Prostate gland (tissue), 2 donors: ENCODE measurements at regions not wholly inside any gene's neighbourhood (a gene's known extent, or its start where the extent isn't known, plus 50 kb on each side); places are given as distances from the start of the nearest gene placed in this dataset.

Experiments used
- DNase-seq: peaks from one replicate; pipeline ENCODE4 v3.0.0-alpha.2; 2019; ENCODE audit warnings: low spot score
- H3K27ac ChIP-seq, 2 donors: fragments of 200-600 bp; sonication (generic); 2 replicates each; pipeline ENCODE4 v1.5.1; 2017 to 2019
- H3K27me3 ChIP-seq: fragments of 200-600 bp; sonication (generic); replicated peaks from 2 replicates; pipeline ENCODE4 v1.5.1; 2019; ENCODE audit not compliant: insufficient read depth
- H3K36me3 ChIP-seq, 2 donors: fragments of 200-600 bp; sonication (generic); 1 replicate in 1 of 2; 2 replicates in 1 of 2; pipeline versions ENCODE4 v1.5.1 to v1.8.1; 2017 to 2019
- H3K4me1 ChIP-seq: fragments of 200-600 bp; sonication (generic); replicated peaks from 2 replicates; pipeline ENCODE4 v1.5.1; 2019
- H3K4me3 ChIP-seq, 2 donors: fragments of 200-600 bp; sonication (generic); 2 replicates each; pipeline ENCODE4 v1.5.1; 2017 to 2019
- H3K9me3 ChIP-seq: fragments of 200-600 bp; sonication (generic); 2 replicates; pipeline ENCODE4 v1.5.1; 2017
- CTCF ChIP-seq, 4 experiments: fragments of 200-600 bp in 2 of 4; fragments of 450-650 bp in 2 of 4; sonication (generic) in 2 of 4; IDR thresholded peaks; 1 replicate in 3 of 4; 2 replicates in 1 of 4; pipeline ENCODE4 v1.5.1; 2016 to 2019; ENCODE audit warnings: antibody characterized with exemption in 4 of 4, mild to moderate bottlenecking in 2 of 4, moderate library complexity in 2 of 4
- POLR2A ChIP-seq: fragments of 450-650 bp; IDR thresholded peaks from one replicate; pipeline ENCODE4 v1.6.1; 2016; ENCODE audit warnings: antibody characterized with exemption, mild to moderate bottlenecking
- POLR2AphosphoS5 ChIP-seq: sonication (generic); formaldehyde crosslinking; IDR thresholded peaks from one replicate; pipeline ENCODE4 v1.6.1; 2017; ENCODE audit warnings: antibody characterized with exemption
- WGBS: methylation state at CpG from one replicate; pipeline ENCODE4 v1.1.5; 2018; 5-methylcytosine and 5-hydroxymethylcytosine counted together
- intact Hi-C: fragments of 100-400 bp; cut with DNase I; formaldehyde crosslinking; loops from one replicate; pipeline ENCODE4 v1.14.2; 2022

GRCh38 chr13:60852886-60853285, 455.9 kb downstream of the TDRD3 start:
- Histone ChIP-seq H3K9me3 (no peaks in the 10 kb centered on the region), H3K27ac (no peak overlapping the region), H3K27me3 (no peaks in the 10 kb centered on the region), H3K4me1 (no peaks in the 10 kb centered on the region), H3K36me3 (no peaks in the 10 kb centered on the region), H3K4me3 (no peak overlapping the region)
- WGBS: 93% methylated on average over 4 of the region's 4 CpGs
- no peak for DNase-seq
- TF ChIP-seq POLR2AphosphoS5 (no peak), CTCF (IDR thresholded peaks at IDR 0.05) (no peak), POLR2A (no peak)
- intact Hi-C loops: no loop called here

GRCh38 chr13:60851378-60851777, 454.4 kb downstream of the TDRD3 start:
- Histone ChIP-seq H3K9me3 (no peaks in the 10 kb centered on the region), H3K36me3 (no peaks in the 10 kb centered on the region)

GRCh38 chr13:60850526-60850925, 453.5 kb downstream of the TDRD3 start:
- Histone ChIP-seq H3K36me3 (no peaks in the 10 kb centered on the region), H3K27me3 (no peaks in the 10 kb centered on the region), H3K4me3 (no peak overlapping the region), H3K9me3 (no peaks in the 10 kb centered on the region), H3K4me1 (no peaks in the 10 kb centered on the region), H3K27ac (no peak overlapping the region)
- WGBS: 36% methylated on average over 2 of the region's 2 CpGs
- intact Hi-C loops: no loop called here
- TF ChIP-seq POLR2AphosphoS5: no peak
- DNase-seq: no peak

More at GRCh38 chr13:60851378-60851777, 454.4 kb downstream of the TDRD3 start:
- no peaks in the 10 kb centered on the region for H3K4me1 ChIP-seq
- H3K27ac ChIP-seq: no peak overlapping the region
- intact Hi-C loops: no loop called here
- DNase-seq: no peak
- no peak overlapping the region for H3K4me3 ChIP-seq
- no peaks in the 10 kb centered on the region for H3K27me3 ChIP-seq
- TF ChIP-seq POLR2A (no peak), POLR2AphosphoS5 (no peak), CTCF (IDR thresholded peaks at IDR 0.05) (no peak)

- DNase-seq: peak; percentile 9
- WGBS: 11% methylated on average over 3 of the region's 3 CpGs
- Histone ChIP-seq H3K27me3 (no peaks in the 10 kb centered on the region), H3K4me1 (no peaks in the 10 kb centered on the region), H3K9me3 (no peaks in the 10 kb centered on the region), H3K27ac (no peak overlapping the region), H3K4me3 (no peak overlapping the region), H3K36me3 (no peaks in the 10 kb centered on the region)
- intact Hi-C loops: no loop called here
- TF ChIP-seq CTCF (IDR thresholded peaks at IDR 0.05) (no peak), POLR2AphosphoS5 (no peak), POLR2A (no peak)
These were observed 441.6 kb downstream of the TDRD3 start for GRCh38 chr13:60838581-60838980.

GRCh38 chr13:60837806-60838205, 440.8 kb downstream of the TDRD3 start:
- no peaks in the 10 kb centered on the region for H3K36me3 ChIP-seq
- H3K27me3 ChIP-seq: no peaks in the 10 kb centered on the region
- intact Hi-C loops: no loop called here
- no peaks in the 10 kb centered on the region for H3K9me3 ChIP-seq
- H3K4me1 ChIP-seq: no peaks in the 10 kb centered on the region
- WGBS: 72% methylated on average over 1 of the region's 1 CpG
- TF ChIP-seq CTCF (IDR thresholded peaks at IDR 0.05) (no peak), POLR2A (no peak), POLR2AphosphoS5 (no peak)
- H3K4me3 ChIP-seq: no peak overlapping the region
- DNase-seq: no peak
- no peak overlapping the region for H3K27ac ChIP-seq
